Kidney epithelial cell (primary cell): ENCODE measurements at regions not wholly inside any gene's neighbourhood (a gene's known extent, or its start where the extent isn't known, plus 50 kb on each side); places are given as distances from the start of the nearest gene placed in this dataset.

Source experiments
- DNase-seq: peaks from one replicate; pipeline ENCODE4 v3.0.0-alpha.2; 2010; ENCODE audit warnings: low read depth
- H3K27me3 ChIP-seq: 2 replicates; pipeline ENCODE4 v1.6.0; 2011; ENCODE audit warnings: low read length; ENCODE audit not compliant: control insufficient read depth, insufficient read depth
- H3K36me3 ChIP-seq: 2 replicates; pipeline ENCODE4 v1.5.1; 2011; ENCODE audit warnings: low read length; ENCODE audit not compliant: control insufficient read depth, insufficient read depth
- H3K4me3 ChIP-seq: 2 replicates; pipeline ENCODE4 v1.5.1; 2011; ENCODE audit warnings: low read depth, mild to moderate bottlenecking, control low read depth, low read length
- TF ChIP-seq, protein P1 (sequence below): IDR thresholded peaks from 2 replicates; pipeline ENCODE4 v1.5.1; 2011; ENCODE audit warnings: mild to moderate bottlenecking, moderate library complexity, low read length, control low read depth, inconsistent platforms; ENCODE audit not compliant: insufficient read depth, poor library complexity, severe bottlenecking

DNA sequence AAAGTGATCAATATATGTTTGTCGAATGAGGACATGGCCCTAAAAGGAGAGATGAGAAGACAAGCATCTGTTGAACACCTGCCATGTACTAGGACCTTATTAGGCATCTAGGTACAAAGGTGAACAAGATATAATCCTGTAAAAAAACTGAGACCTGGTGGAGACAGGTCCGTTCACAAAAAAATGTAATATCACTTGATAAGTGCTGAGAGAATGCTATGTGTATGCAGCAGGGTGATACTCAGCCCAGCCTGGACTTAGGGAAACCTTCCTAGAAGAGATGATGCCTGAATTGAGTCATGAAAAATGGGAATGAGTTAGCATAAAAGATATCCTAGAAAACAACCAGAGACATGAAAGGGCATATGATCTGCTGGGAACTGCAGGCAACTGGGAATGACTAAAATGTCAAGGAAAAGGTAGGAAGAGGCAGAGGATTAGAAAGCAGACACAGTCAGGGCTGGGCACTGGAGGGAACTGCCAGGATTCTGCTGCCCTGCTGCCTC is 108.5 kb downstream of the ADRB2 start:
- Histone ChIP-seq H3K4me3 (no peak overlapping the region), H3K36me3 (no peaks in the 10 kb centered on the region), H3K27me3 (no peaks in the 10 kb centered on the region)
- TF ChIP-seq, protein P1, sequence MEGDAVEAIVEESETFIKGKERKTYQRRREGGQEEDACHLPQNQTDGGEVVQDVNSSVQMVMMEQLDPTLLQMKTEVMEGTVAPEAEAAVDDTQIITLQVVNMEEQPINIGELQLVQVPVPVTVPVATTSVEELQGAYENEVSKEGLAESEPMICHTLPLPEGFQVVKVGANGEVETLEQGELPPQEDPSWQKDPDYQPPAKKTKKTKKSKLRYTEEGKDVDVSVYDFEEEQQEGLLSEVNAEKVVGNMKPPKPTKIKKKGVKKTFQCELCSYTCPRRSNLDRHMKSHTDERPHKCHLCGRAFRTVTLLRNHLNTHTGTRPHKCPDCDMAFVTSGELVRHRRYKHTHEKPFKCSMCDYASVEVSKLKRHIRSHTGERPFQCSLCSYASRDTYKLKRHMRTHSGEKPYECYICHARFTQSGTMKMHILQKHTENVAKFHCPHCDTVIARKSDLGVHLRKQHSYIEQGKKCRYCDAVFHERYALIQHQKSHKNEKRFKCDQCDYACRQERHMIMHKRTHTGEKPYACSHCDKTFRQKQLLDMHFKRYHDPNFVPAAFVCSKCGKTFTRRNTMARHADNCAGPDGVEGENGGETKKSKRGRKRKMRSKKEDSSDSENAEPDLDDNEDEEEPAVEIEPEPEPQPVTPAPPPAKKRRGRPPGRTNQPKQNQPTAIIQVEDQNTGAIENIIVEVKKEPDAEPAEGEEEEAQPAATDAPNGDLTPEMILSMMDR = no peak
- DNase-seq = no peak

DNA sequence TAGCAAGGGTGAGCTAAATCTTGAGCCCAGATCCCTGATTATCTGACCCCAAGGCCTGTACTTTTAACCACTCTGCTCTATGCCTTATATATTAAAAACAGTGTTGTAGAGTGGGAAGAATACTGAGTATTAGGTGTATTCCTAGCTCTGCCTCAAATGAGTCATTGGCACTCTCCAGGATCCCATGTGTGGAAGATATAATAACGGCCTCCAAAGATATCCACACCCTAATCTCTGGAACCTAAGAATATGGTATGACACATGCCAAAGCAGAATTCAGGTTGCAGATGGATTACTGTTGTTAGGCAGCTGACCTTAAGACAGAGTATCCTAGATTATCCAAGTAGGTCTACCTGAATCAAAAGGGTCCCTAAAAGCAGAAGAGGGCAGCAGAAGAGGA is 110.8 kb downstream of the ADRB2 start:
- Histone ChIP-seq H3K4me3 (no peak overlapping the region), H3K36me3 (no peaks in the 10 kb centered on the region), H3K27me3 (no peaks in the 10 kb centered on the region)
- no peak for DNase-seq
- TF ChIP-seq, protein P1 = no peak

DNA sequence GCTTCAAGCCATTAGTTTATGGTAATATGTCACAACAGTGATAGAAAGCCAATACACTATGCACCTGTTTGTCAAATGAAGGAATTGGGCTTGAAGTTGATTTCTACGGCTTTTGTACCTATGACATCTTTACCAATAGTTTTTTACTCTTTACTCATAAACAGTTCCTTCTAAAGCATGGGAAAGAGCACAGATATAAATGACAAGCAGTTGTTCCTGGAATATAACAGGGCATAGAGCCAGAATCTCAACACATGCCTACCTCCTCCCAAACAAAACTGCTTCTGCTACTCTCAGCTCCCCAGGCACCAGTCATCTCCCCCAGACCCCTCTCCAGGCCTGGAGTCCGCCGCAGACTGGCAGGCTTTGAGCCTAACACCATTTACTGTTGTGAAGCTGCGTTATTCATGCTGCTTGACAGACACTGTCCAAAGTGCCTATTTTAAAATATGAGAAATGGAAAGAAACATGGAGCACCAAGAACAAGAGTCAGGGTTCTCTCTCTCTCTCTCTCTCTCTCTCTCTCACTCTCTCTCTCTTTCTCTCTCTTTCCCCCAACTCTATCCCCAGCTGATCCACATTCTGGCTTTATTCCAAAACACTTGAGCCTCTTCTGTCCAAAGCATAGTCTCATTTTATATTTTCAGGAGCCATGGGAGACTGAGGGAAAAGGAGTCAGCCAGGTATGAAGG is 111.6 kb downstream of the ADRB2 start:
- Histone ChIP-seq H3K27me3 (no peaks in the 10 kb centered on the region), H3K4me3 (no peak overlapping the region), H3K36me3 (no peaks in the 10 kb centered on the region)
- no peak for DNase-seq
- TF ChIP-seq, protein P1 = no peak

DNA sequence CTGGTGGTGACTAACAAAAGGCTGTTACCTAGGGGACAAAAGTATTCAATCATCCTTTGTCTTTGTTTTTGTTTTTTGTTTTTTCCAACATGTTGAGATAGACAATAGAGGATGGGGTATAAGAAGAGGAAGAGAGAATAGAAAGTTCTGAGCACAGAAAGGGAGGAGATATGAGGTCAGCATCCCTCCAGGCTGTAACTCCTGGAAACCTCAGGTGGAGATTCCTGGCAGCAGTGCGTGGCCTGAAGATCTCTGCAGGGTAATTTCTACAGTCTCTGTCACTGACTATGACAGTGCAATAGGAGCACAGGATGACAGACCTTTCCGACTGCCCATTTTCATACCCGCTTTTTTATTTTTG is 112.1 kb downstream of the ADRB2 start:
- no peak for DNase-seq
- Histone ChIP-seq H3K27me3 (no peaks in the 10 kb centered on the region), H3K4me3 (no peak overlapping the region), H3K36me3 (no peaks in the 10 kb centered on the region)
- TF ChIP-seq, protein P1 = no peak

DNA sequence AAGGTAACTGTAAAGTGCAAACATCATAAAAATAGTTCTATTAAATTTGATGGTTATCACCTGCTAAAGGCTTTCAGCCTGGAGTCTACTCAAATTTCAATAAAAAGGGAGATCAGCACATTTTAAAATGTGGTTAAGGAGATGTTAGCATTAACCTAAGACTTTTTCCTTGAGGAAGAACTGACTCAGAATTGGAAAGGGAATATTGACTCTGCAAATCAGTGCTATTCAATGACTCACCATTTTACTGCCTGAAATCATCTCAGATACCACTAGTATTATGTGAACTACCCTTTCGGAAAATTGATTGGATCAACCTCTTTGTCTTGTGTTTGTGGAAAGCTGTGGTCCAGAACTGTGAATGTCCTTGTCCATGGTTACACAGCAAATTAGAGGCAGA is 113.3 kb downstream of the ADRB2 start:
- no peaks in the 10 kb centered on the region for H3K27me3 ChIP-seq
- TF ChIP-seq, protein P1 = no peak
- H3K4me3 ChIP-seq = no peak overlapping the region
- DNase-seq = peak; percentile 18
- H3K36me3 ChIP-seq = no peaks in the 10 kb centered on the region

DNA sequence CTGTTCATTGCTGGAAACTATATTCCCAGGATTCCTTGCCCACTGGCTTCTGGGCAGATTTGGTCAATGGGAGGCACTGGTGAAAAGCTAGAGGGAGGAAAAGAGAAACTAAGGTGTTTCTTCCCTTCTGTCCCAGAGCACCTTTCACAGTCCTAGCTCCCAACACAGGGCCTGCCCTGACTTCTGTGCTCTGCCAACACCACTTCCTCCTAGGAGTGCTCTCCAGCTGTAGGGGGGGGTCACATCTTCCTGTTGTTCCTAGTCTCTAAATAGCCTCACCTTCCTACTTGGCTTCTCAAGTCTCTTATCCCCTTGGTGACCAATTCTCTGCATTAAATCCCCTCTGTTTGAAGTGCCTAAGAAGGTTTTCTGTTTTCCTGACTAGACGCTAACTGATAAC is 115.4 kb downstream of the ADRB2 start:
- no peak overlapping the region for H3K4me3 ChIP-seq
- TF ChIP-seq, protein P1 = no peak
- no peaks in the 10 kb centered on the region for H3K36me3 ChIP-seq
- H3K27me3 ChIP-seq = no peaks in the 10 kb centered on the region
- no peak for DNase-seq
